ENCODE measurements at regions not wholly inside any gene's neighbourhood (a gene's known extent, or its start where the extent isn't known, plus 50 kb on each side); places are given as distances from the start of the nearest gene placed in this dataset.

DNA sequence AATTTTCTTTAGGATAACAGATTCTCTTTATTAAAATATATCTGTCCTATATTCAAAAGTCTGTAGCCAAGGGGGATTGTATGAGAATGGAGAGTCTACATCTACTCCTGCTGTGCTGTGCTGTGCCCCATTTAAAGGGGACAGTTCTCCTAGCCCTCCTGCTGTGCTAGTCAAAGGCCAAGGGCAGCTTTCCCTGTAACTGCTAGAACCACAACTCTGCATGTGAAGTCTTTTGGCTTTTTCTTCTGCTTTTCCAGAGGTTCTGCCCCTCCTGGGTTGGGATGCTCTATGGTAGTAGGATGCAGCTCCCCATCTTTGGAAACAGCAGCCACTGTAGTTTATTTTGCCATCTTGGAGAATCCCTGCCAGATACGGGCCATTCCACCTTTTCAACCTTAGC, 197.5 kb upstream of the JUN start:
- in situ Hi-C loops (cut with HindIII; ENCODE audit: low pct_unique_long_range_greater_than_20kb, low sequenced_read_pairs) (no loop called here), intact Hi-C loops (cut with micrococcal nuclease; ENCODE audit: unreplicated experiment) (no loop called here)
- H3K9me3 ChIP-seq (ENCODE audit: control insufficient read depth, insufficient read depth, low read depth, low read length), result no peaks in the 10 kb centered on the region
- DNase-seq (ENCODE audit: low read depth, low spot score) (no peak), ATAC-seq (no peak)
- BruUV-seq (replicated peaks), result no TSS peak
- TF ChIP-seq POLR2AphosphoS5 (IDR thresholded peaks at IDR 0.05; ENCODE audit: low read depth, low read length) (no peak), TCF7L2 (IDR thresholded peaks at IDR 0.05; ENCODE audit: low read depth, low read length) (no peak), CTCF (IDR thresholded peaks at IDR 0.05) (no peak), SIN3A (IDR thresholded peaks at IDR 0.05; ENCODE audit: borderline replicate concordance, insufficient read depth, low read depth, low read length) (no peak), REST (IDR thresholded peaks at IDR 0.05; ENCODE audit: insufficient read depth in 1 of 2, low read depth in 2 of 2, low read length in 1 of 2) (no peak)
- H3K27me3 ChIP-seq (ENCODE audit: control insufficient read depth, insufficient read depth, low read length), result no peaks in the 10 kb centered on the region
- H3K27ac ChIP-seq (ENCODE audit: low read length), result no peak overlapping the region
- H3K36me3 ChIP-seq (ENCODE audit: control insufficient read depth, insufficient read depth, low read length), result no peaks in the 10 kb centered on the region
- POLR2A ChIA-PET, result no interaction called here
- H3K4me3 ChIP-seq (ENCODE audit: low read depth in 2 of 2, low read length in 2 of 2), result no peak overlapping the region
- no peaks in the 10 kb centered on the region for H3K4me1 ChIP-seq (ENCODE audit: control insufficient read depth, insufficient read depth, low read length)
- CTCF ChIA-PET, result no interaction called here

- ATAC-seq (no peak), DNase-seq (ENCODE audit: low read depth, low spot score) (no peak)
- BruUV-seq (replicated peaks), result no TSS peak
- in situ Hi-C loops (cut with HindIII; ENCODE audit: low pct_unique_long_range_greater_than_20kb, low sequenced_read_pairs), result no loop called here
- no peaks in the 10 kb centered on the region for H3K27me3 ChIP-seq (ENCODE audit: control insufficient read depth, insufficient read depth, low read length)
- H3K36me3 ChIP-seq (ENCODE audit: control insufficient read depth, insufficient read depth, low read length), result no peaks in the 10 kb centered on the region
- intact Hi-C loops (cut with micrococcal nuclease; ENCODE audit: unreplicated experiment), result no loop called here
- no peaks in the 10 kb centered on the region for H3K4me1 ChIP-seq (ENCODE audit: control insufficient read depth, insufficient read depth, low read length)
- TF ChIP-seq CTCF (IDR thresholded peaks at IDR 0.05) (no peak), SIN3A (IDR thresholded peaks at IDR 0.05; ENCODE audit: borderline replicate concordance, insufficient read depth, low read depth, low read length) (no peak), REST (IDR thresholded peaks at IDR 0.05; ENCODE audit: insufficient read depth in 1 of 2, low read depth in 2 of 2, low read length in 1 of 2) (no peak), POLR2AphosphoS5 (IDR thresholded peaks at IDR 0.05; ENCODE audit: low read depth, low read length) (no peak), TCF7L2 (IDR thresholded peaks at IDR 0.05; ENCODE audit: low read depth, low read length) (no peak)
- POLR2A ChIA-PET, result no interaction called here
- no peak overlapping the region for H3K27ac ChIP-seq (ENCODE audit: low read length)
- no peaks in the 10 kb centered on the region for H3K9me3 ChIP-seq (ENCODE audit: control insufficient read depth, insufficient read depth, low read depth, low read length)
- no peak overlapping the region for H3K4me3 ChIP-seq (ENCODE audit: low read depth in 2 of 2, low read length in 2 of 2)
- CTCF ChIA-PET, result no interaction called here
Measured at GRCh38 chr1:58982259-58982998, 198.6 kb upstream of the JUN start.
